Common myeloid progenitor, CD34-positive (primary cell): ENCODE measurements at regions not wholly inside any gene's neighbourhood (a gene's known extent, or its start where the extent isn't known, plus 50 kb on each side); places are given as distances from the start of the nearest gene placed in this dataset.

Source experiments
- CTCF ChIA-PET: fragments of 350-600 bp; sonication (Branson Sonifier 250); formaldehyde crosslinking; loops from one replicate; lab custom pipeline; 2021; ENCODE audit warnings: antibody characterized with exemption; lab: Charles Lee
- POLR2A ChIA-PET: fragments of 350-600 bp; sonication (Branson Sonifier 250); formaldehyde crosslinking; loops from one replicate; lab custom pipeline; 2021; ENCODE audit warnings: antibody characterized with exemption; lab: Charles Lee
- DNase-seq, 3 donors: peaks; one replicate each; pipeline versions ENCODE4 v3.0.0 to v3.0.0-alpha.2; 2013
- H3K27ac ChIP-seq, 2 experiments: 1 replicate in 1 of 2; 2 replicates in 1 of 2; pipeline ENCODE4 v1.7.0; 2013; ENCODE audit warnings: inconsistent platforms in 2 of 2, low read length in 2 of 2, mild to moderate bottlenecking in 2 of 2, low read depth in 1 of 2, moderate library complexity in 1 of 2; ENCODE audit not compliant: severe bottlenecking in 2 of 2, insufficient read depth in 1 of 2, poor library complexity in 1 of 2
- H3K27me3 ChIP-seq, 5 experiments: replicated peaks in 2 of 5; 1 replicate in 3 of 5; 2 replicates in 2 of 5; pipeline versions ENCODE4 v1.6.1 to v1.7.0; 2013; ENCODE audit warnings: low read length in 4 of 5, mild to moderate bottlenecking in 2 of 5, moderate library complexity in 2 of 5, inconsistent platforms in 1 of 5; ENCODE audit not compliant: insufficient read depth in 5 of 5, control insufficient read depth in 4 of 5
- H3K36me3 ChIP-seq, 4 experiments: 1 replicate in 2 of 4; 2 replicates in 2 of 4; pipeline versions ENCODE4 v1.6.1 to v1.7.0; 2013; ENCODE audit warnings: low read length in 3 of 4, control low read depth in 1 of 4, mild to moderate bottlenecking in 1 of 4; ENCODE audit not compliant: control insufficient read depth in 4 of 4, insufficient read depth in 4 of 4
- H3K4me1 ChIP-seq, 4 experiments: 1 replicate in 3 of 4; 2 replicates in 1 of 4; pipeline versions ENCODE4 v1.6.1 to v1.7.1; 2013; ENCODE audit warnings: low read length in 3 of 4, mild to moderate bottlenecking in 3 of 4, control low read depth in 1 of 4, inconsistent platforms in 1 of 4, moderate library complexity in 1 of 4; ENCODE audit not compliant: control insufficient read depth in 4 of 4, insufficient read depth in 4 of 4; ENCODE audit errors: control extremely low read depth in 1 of 4
- H3K4me3 ChIP-seq, 7 experiments: 1 replicate in 4 of 7; 2 replicates in 3 of 7; pipeline versions ENCODE4 v1.5.1 to v1.7.0; 2013; ENCODE audit warnings: mild to moderate bottlenecking in 7 of 7, low read length in 6 of 7, moderate library complexity in 6 of 7, inconsistent platforms in 2 of 7, low read depth in 2 of 7, control low read depth in 1 of 7; ENCODE audit not compliant: insufficient read depth in 4 of 7, control insufficient read depth in 1 of 7; ENCODE audit errors: extremely low read depth in 1 of 7
- H3K9me3 ChIP-seq, 5 experiments: 1 replicate in 4 of 5; 2 replicates in 1 of 5; pipeline versions ENCODE4 v1.6.1 to v1.7.1; 2013; ENCODE audit warnings: low read length in 4 of 5, mild to moderate bottlenecking in 2 of 5, inconsistent platforms in 1 of 5, low read depth in 1 of 5, moderate library complexity in 1 of 5; ENCODE audit not compliant: control insufficient read depth in 4 of 5, insufficient read depth in 2 of 5; ENCODE audit errors: control extremely low read depth in 1 of 5
- WGBS: methylation state at CpG from one replicate; pipeline ENCODE4 v1.1.5; 2013; ENCODE audit not compliant: insufficient coverage; 5-methylcytosine and 5-hydroxymethylcytosine counted together

GRCh38 chr4:63155561-63155960, 1253.7 kb downstream of the TECRL start:
- Histone ChIP-seq H3K4me1 (no peaks in the 10 kb centered on the region), H3K9me3 (no peaks in the 10 kb centered on the region), H3K4me3 (no peak overlapping the region), H3K36me3 (no peaks in the 10 kb centered on the region), H3K27ac (no peak overlapping the region), H3K27me3 (no peaks in the 10 kb centered on the region)
- ChIA-PET POLR2A (no interaction called here), CTCF (no interaction called here)
- WGBS: 100% methylated on average over 1 of the region's 1 CpG
- DNase-seq: no peak

- no peaks in the 10 kb centered on the region for H3K27me3 ChIP-seq
- H3K4me1 ChIP-seq: no peaks in the 10 kb centered on the region
- CTCF ChIA-PET: no interaction called here
- WGBS: 84% methylated on average over 5 of the region's 5 CpGs
- H3K27ac ChIP-seq: no peak overlapping the region
- POLR2A ChIA-PET: no interaction called here
- DNase-seq: no peak
- H3K9me3 ChIP-seq: no peaks in the 10 kb centered on the region
- H3K4me3 ChIP-seq: no peak overlapping the region
- H3K36me3 ChIP-seq: no peaks in the 10 kb centered on the region
Observed at GRCh38 chr4:63123441-63123840, 1285.8 kb downstream of the TECRL start.

- no peaks in the 10 kb centered on the region for H3K36me3 ChIP-seq
- ChIA-PET POLR2A (no interaction called here), CTCF (no interaction called here)
- H3K4me1 ChIP-seq: no peaks in the 10 kb centered on the region
- H3K9me3 ChIP-seq: no peaks in the 10 kb centered on the region
- 86% methylated on average over 2 of the region's 2 CpGs for WGBS
- H3K27ac ChIP-seq: no peak overlapping the region
- H3K4me3 ChIP-seq: no peak overlapping the region
- no peak for DNase-seq
- H3K27me3 ChIP-seq: no peaks in the 10 kb centered on the region
Observed at GRCh38 chr4:63122955-63123354, 1286.3 kb downstream of the TECRL start.

GRCh38 chr4:63106600-63106999, 1302.7 kb downstream of the TECRL start:
- H3K36me3 ChIP-seq: no peaks in the 10 kb centered on the region
- DNase-seq: no peak
- ChIA-PET POLR2A (no interaction called here), CTCF (no interaction called here)
- H3K27ac ChIP-seq: no peak overlapping the region
- H3K4me3 ChIP-seq: no peak overlapping the region
- H3K4me1 ChIP-seq: no peaks in the 10 kb centered on the region
- H3K27me3 ChIP-seq: no peaks in the 10 kb centered on the region
- no CpG with 5 or more reads among the region's 3 CpGs for WGBS
- H3K9me3 ChIP-seq: no peaks in the 10 kb centered on the region

GRCh38 chr4:63105839-63106238, 1303.4 kb downstream of the TECRL start:
- Histone ChIP-seq H3K36me3 (no peaks in the 10 kb centered on the region), H3K4me3 (no peak overlapping the region), H3K9me3 (no peaks in the 10 kb centered on the region), H3K27me3 (no peaks in the 10 kb centered on the region), H3K27ac (no peak overlapping the region), H3K4me1 (no peaks in the 10 kb centered on the region)
- no peak for DNase-seq
- CTCF ChIA-PET: no interaction called here
- POLR2A ChIA-PET: no interaction called here

- Histone ChIP-seq H3K4me3 (no peak overlapping the region), H3K27me3 (no peaks in the 10 kb centered on the region), H3K4me1 (no peaks in the 10 kb centered on the region), H3K36me3 (no peaks in the 10 kb centered on the region), H3K9me3 (no peaks in the 10 kb centered on the region), H3K27ac (no peak overlapping the region)
- ChIA-PET CTCF (no interaction called here), POLR2A (no interaction called here)
- DNase-seq: no peak
- no CpG with 5 or more reads among the region's 1 CpG for WGBS
Observed at GRCh38 chr4:63090641-63091040, 1318.6 kb downstream of the TECRL start.

GRCh38 chr4:63085091-63085490, 1324.2 kb downstream of the TECRL start:
- no peaks in the 10 kb centered on the region for H3K4me1 ChIP-seq
- no peak overlapping the region for H3K27ac ChIP-seq
- POLR2A ChIA-PET: no interaction called here
- whole genome bisulfite sequencing: no CpG with 5 or more reads among the region's 1 CpG
- CTCF ChIA-PET: no interaction called here
- H3K9me3 ChIP-seq: no peaks in the 10 kb centered on the region
- DNase-seq: no peak
- H3K36me3 ChIP-seq: no peaks in the 10 kb centered on the region
- H3K4me3 ChIP-seq: no peak overlapping the region
- no peaks in the 10 kb centered on the region for H3K27me3 ChIP-seq
